NCI-H1092 treated with DMSO at 0.1 percent for 48 hours (cell line): ENCODE measurements at regions not wholly inside any gene's neighbourhood (a gene's known extent, or its start where the extent isn't known, plus 50 kb on each side); places are given as distances from the start of the nearest gene placed in this dataset.

Experiments used
- DNase-seq: peaks from one replicate; lab custom pipeline; 2025; lab: John Stamatoyannopoulos, UW

- DNase-seq = no peak
These were observed 93.5 kb downstream of the KLF6 start for GRCh38 chr10:3691482-3691881.

DNA sequence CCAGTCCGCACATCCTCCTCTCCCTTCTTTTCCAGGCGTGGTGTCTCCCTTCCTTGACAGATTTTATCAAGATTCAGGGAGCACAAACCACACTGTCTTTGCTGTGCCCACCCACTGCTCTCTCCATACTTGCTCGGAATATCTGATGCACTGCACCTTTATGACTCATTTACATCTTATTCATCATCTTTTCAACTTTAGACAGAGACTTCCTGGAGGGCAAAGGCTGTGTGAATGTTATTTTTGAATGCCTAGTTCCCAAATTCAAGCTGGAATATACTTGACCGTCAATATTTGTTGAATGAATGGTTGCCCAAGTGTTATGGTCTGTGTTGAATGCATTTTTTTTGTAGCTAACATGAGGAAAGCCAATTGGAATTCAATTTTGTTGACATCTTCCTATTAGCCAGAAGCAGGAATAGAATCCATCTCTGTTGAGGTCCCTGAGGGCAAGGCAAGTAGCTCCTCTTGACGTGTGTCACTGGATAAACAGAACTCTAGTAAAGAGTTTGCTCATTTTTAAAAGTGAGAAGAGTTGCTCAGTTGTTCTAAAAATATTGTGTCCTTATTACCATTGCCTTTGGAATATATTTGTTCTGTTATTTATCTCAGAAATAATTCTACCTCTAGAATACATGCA, 95.0 kb downstream of the KLF6 start:
- no peak for DNase-seq

- DNase-seq = no peak
These were observed 97.4 kb downstream of the KLF6 start for GRCh38 chr10:3687510-3688081.

DNA sequence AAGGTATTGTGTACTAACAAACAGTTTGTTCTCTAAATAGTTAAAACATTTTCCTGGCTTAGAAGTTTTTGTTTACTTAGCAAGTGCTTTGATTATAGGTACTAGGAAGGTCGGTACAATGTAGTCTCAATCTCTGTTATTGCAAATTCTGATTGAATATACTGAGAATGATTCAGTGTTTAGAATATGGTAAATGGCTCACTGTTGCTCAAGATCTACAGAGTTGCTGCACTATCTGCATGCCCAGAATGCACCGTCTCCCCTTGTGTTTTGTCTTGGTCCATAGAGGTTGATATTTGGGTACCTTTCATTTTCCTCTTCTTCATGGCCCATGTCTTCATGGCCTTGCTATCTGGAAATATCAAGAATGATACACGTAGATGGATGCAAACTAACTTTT, 99.6 kb downstream of the KLF6 start:
- no peak for DNase-seq

- no peak for DNase-seq
These were observed 100.1 kb downstream of the KLF6 start for GRCh38 chr10:3684891-3685290.

GRCh38 chr10:3683560-3683959, 101.4 kb downstream of the KLF6 start:
- DNase-seq = no peak

DNA sequence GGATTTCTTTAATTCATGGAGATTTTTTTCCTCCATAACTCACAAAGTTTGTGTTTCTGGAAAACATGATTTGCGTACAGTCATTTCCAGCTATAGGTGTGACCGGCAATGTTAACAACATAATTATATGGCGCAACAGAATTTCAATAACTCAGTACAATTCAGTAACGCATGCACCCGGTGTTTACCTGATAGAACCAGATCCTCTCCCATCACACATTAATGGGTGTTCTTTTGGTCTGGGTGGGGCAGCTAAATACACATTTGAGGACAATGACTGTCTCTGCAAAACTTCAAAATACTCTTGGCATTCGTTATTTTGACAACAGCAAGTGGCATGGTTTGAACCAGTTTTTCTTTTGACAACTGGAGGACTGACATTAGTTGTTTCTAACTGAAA, 102.3 kb downstream of the KLF6 start:
- no peak for DNase-seq

DNA sequence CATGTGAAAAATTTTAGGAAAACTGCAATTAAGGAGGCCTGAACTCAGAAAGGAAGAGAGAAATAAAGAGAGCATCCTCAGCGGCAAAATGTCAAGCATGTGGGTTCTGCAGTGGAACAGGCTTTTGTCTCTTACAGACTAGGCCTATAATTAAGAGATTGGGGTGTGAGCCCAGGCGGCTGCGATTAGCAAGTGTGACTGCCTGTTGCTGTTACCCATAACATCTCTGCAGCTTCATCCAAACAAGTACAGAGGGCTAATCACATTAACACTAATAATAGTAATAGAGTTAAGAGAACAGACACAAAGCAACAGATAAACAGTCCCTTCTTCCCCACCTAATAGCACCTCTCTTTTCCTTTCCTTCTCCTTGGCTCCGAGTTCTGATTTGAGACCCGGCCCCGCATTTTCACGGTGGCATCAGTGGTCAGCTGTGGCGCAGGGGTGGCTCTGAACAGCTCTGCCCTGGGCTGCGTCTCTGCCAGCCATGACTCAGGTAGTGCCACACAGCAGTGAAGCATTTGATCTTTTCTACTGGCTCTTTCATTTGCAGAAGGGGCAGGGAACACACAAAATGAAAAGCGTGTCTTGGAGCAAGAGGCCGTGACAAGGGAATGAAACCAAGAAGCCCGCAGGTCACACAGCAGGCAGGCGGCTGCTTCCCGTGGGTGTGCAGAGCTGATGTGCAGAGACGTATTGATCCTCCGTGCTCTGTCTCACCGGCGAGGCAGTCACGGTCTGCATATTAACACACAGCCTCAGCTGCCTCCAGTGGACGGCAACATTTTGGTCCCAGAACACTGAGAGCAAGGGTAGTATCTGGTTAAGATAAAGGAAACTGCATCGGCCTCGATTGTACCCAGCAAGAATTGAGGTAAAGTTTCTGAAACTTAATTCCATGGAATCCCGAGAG, 103.1 kb downstream of the KLF6 start:
- no peak for DNase-seq

GRCh38 chr10:3679950-3680629, 104.9 kb downstream of the KLF6 start:
- no peak for DNase-seq

GRCh38 chr10:3678629-3679227, 106.3 kb downstream of the KLF6 start:
- no peak for DNase-seq

GRCh38 chr10:3676564-3676963, 108.4 kb downstream of the KLF6 start:
- DNase-seq = no peak

GRCh38 chr10:3672220-3672619, 112.8 kb downstream of the KLF6 start:
- DNase-seq = no peak

DNA sequence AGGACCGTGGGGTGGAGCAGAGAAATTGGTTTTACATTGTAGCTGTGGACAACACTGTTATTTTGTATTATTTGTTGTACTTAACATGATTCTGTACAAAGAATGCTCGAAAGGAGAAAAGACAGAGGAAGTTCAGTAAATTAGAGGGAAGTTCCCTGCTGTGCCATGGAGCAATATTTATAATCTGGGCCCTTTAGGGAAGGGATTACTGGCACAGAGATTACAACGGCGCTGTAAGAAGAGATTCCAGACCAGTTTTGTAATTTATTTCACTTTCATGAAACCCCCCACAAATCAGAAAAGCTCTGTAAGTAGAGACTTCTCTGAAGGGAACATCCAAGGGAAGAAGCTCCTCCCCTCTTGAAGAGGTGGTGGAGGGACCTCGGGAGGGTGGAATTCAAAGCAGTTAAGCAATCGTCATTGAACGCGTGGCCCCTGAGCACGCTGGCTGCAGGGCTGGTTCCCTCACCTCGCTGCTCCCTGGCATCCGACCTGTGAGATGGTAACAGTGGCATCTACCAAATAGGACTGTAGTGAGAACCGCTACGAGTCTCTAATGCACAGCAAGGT, 113.5 kb downstream of the KLF6 start:
- no peak for DNase-seq

DNA sequence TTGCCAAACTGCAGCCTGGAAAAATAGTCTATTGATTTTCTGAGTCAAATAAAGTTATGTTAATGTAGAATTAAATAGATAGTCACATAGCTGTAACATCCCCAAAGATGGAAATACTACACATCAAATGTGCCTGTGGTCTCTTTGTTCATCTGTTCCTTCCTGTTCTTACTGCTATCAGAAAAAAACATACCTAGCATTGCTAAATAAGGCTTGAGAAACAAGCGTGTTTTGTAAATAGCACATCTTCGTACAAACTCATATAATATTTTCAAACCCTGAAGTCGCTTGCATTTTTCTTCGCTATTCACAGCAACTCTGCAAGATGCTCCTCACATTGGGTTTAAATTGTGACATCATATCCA, 116.1 kb downstream of the KLF6 start:
- no peak for DNase-seq

DNA sequence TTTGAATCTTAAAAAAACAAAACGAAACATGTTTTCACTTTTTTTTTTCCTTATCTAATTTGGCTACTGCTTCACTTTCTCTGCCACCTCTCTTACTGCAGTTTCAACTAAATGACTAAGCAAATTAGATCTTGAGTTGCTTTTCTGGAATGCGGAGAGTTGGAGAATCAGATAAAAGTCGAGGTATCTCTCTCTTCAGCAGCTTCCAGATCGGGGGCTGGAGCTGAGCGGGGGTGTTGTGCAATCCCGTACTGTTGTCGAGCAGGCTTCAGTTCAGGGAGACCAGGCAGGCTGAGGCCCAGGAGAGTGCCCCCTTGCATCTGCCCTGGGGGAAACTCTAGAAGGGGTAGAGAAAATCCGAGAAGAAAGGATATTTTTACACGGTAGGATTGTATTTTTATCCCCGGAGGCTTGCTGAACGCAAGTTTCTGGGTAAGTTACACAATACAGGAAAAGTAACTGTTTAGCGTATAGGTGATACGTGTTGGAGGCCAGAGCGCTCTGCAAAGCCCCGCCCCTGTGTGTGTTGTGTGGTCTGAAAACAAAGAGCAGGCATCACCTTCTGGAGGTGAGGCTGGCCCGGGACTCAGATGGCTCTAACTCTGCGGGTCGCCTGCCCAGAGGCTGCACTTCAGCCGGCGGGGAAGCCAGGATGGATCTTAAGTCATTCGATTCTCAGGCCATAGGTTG, 116.6 kb downstream of the KLF6 start:
- DNase-seq = no peak

DNA sequence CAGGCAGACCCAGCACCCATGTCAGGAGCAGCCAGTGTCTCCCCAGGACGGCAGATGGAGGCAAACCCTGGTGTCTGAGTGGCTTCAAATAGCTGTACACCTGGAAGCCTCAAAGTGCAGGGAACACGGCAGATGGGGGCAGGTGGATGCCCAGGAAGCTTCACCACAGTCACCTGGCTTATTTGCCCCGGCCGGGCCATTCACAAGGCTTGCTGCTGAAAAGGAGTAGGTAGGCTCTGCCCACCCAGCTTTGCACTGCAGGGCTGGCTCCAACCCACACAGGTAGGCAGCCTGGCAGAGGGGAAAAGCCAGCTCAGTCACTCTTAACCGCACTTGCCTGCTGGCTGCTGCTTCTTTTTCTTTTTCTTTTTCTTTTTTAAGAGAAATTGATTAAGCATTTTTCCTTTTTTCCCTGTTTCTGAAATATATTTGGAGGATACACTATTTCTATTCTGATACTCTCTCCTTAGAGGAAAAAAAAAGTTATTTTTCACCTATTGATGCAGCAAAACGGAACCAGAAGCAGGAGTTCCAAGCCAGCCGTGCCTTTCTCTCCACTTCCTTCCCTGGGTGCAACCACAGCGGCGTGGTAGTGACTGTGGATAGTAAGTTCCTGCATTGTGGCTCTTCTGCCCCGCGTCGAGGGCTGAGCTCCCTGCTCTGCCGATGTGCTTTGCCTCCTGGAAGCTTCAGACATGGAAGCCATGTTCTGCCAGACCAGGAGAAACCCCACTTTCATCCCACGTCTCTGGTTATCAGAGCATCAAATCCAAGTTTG, 118.3 kb downstream of the KLF6 start:
- no peak for DNase-seq

DNA sequence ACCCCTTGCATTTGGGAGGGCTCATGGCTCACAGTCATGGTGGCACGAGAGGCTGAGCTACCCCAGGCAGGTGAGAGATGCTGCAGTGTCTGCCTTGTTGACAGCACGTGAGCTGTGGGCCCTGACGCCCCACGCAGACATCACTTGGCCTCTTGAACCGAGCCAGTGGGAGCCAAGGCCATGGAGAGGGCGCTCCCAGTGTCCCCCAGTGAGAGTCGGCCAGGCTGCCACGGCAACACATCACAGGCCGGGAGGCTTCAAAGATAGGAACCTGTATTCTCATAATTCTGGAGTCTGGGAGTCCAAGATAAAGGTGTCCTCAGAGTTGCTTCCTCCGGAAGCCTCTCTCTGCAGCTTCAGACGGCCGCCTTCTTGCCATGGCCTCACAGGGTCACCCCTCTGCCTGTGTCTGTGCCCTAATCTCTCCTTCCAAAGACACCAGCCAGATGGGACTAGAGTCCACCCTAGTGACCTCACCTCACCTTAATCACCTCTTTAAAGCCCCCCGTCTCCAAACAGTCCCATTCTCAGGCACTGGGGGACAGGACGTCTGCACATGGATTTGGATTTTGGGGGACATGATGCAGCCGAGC, 119.6 kb downstream of the KLF6 start:
- no peak for DNase-seq

DNA sequence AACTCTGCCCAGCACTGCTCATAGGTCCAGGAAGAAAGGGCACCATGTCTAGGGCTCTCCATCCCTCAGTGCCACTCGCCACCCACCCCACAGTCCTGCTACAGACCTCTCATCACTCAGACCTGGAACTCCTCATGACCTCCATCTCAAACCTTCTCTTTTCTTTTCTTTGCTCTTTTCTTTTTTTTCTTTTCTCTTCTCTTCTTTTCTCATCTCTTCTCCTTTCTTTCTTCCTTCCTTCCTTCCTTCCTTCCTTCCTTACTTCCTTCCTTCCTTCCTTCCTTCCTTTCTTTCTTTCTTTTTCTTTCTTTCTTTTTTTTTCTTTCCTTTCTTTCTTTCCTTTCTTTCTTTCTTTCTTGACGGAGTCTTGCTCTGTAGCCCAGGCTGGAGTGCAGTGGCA, 122.2 kb downstream of the KLF6 start:
- DNase-seq = no peak

GRCh38 chr10:3661271-3661670, 123.7 kb downstream of the KLF6 start:
- DNase-seq = no peak

GRCh38 chr10:3660753-3661152, 124.3 kb downstream of the KLF6 start:
- no peak for DNase-seq
